OCI-LY1 (cell line): ENCODE measurements at regions not wholly inside any gene's neighbourhood (a gene's known extent, or its start where the extent isn't known, plus 50 kb on each side); places are given as distances from the start of the nearest gene placed in this dataset.

Experiments
- H2AFZ ChIP-seq: fragments of 200-600 bp; sonication (generic), shearing (Covaris generic); 2 replicates; pipeline ENCODE4 v1.6.0; 2014; ENCODE audit warnings: antibody characterized with exemption, mild to moderate bottlenecking, low read length
- H3F3A ChIP-seq: fragments of 200-600 bp; sonication (generic), shearing (Covaris generic); 2 replicates; pipeline ENCODE4 v1.6.0; 2014; ENCODE audit warnings: mild to moderate bottlenecking, antibody characterized with exemption, low read length, moderate library complexity; ENCODE audit not compliant: insufficient read depth
- H3K27ac ChIP-seq: fragments of 200-600 bp; sonication (generic); 2 replicates; pipeline ENCODE4 v1.5.1; 2014; ENCODE audit warnings: low read length, mixed run types, mild to moderate bottlenecking, low read depth; ENCODE audit not compliant: poor library complexity, severe bottlenecking
- H3K27me3 ChIP-seq: fragments of 200-600 bp; sonication (generic); 2 replicates; pipeline ENCODE4 v1.6.0; 2014; ENCODE audit warnings: antibody characterized with exemption, mild to moderate bottlenecking, low read length, moderate library complexity; ENCODE audit not compliant: insufficient read depth
- H3K36me3 ChIP-seq: fragments of 200-600 bp; sonication (generic); 2 replicates; pipeline ENCODE4 v1.6.1; 2014; ENCODE audit warnings: mild to moderate bottlenecking, antibody characterized with exemption, low read length, moderate library complexity, mixed read lengths; ENCODE audit not compliant: insufficient read depth
- H3K4me1 ChIP-seq: fragments of 200-600 bp; sonication (generic); 2 replicates; pipeline ENCODE4 v1.5.1; 2014; ENCODE audit warnings: mild to moderate bottlenecking, low read length, moderate library complexity; ENCODE audit not compliant: insufficient read depth, severe bottlenecking
- H3K4me2 ChIP-seq: fragments of 200-600 bp; sonication (generic), shearing (Covaris generic); 2 replicates; pipeline ENCODE4 v1.6.1; 2014; ENCODE audit warnings: low read length
- H3K4me3 ChIP-seq: fragments of 200-600 bp; sonication (generic); 2 replicates; pipeline ENCODE4 v1.5.1; 2014; ENCODE audit warnings: low read length, low read depth, mild to moderate bottlenecking, mixed read lengths; ENCODE audit not compliant: poor library complexity, severe bottlenecking
- H3K79me2 ChIP-seq: fragments of 200-600 bp; shearing (Covaris generic); 2 replicates; pipeline ENCODE4 v1.6.1; 2016; ENCODE audit warnings: mixed run types, low read length, mixed read lengths; ENCODE audit not compliant: insufficient read depth
- H3K9ac ChIP-seq: fragments of 200-600 bp; sonication (generic), shearing (Covaris generic); 2 replicates; pipeline ENCODE4 v1.6.1; 2014; ENCODE audit warnings: mild to moderate bottlenecking, low read length, mixed read lengths
- H3K9me2 ChIP-seq: fragments of 200-600 bp; sonication (generic), shearing (Covaris generic); 2 replicates; pipeline ENCODE4 v1.6.1; 2014; ENCODE audit warnings: low read depth, mild to moderate bottlenecking, low read length, mixed read lengths
- H3K9me3 ChIP-seq: fragments of 200-600 bp; shearing (Covaris generic); 2 replicates; pipeline ENCODE4 v1.6.1; 2014; ENCODE audit warnings: low read length, mixed read lengths
- H4K20me1 ChIP-seq: fragments of 200-600 bp; sonication (generic), shearing (Covaris generic); 2 replicates; pipeline ENCODE4 v1.6.0; 2016; ENCODE audit warnings: mild to moderate bottlenecking, low read length; ENCODE audit not compliant: insufficient read depth
- CTCF ChIP-seq: fragments of 200-600 bp; sonication (generic), shearing (Covaris generic); IDR thresholded peaks from 2 replicates; pipeline ENCODE4 v1.5.1; 2017; ENCODE audit warnings: mild to moderate bottlenecking, antibody characterized with exemption, low read length, moderate library complexity, mixed read lengths
- EZH2 ChIP-seq: fragments of 200-600 bp; sonication (generic), shearing (Covaris generic); IDR thresholded peaks from 2 replicates; pipeline ENCODE4 v1.8.0; 2017; ENCODE audit warnings: borderline replicate concordance, mixed run types, mild to moderate bottlenecking, antibody characterized with exemption, low read length, moderate library complexity, mixed read lengths

DNA sequence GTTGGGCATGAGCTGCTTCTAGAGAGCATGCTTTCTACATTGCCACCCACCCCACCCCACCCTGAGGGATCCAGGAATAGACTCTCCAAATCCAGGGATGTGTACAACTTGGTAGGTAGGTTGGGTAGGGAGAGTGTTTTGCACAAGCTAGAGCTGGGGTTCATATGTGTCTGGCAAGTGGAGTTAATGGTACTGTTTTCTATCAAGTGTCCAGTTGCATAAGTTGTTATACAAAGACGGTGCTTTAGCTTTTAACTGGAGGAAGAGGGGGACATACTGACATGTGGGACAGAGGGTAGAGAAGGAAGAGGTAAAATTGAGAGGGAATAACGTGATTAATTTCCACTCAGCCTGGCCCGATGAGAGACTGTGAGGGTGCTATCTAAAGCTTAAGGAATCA, 51.0 kb upstream of the TNC start:
- H3K4me3 ChIP-seq = no peak overlapping the region
- no peaks in the 10 kb centered on the region for H3F3A ChIP-seq
- no peaks in the 10 kb centered on the region for H3K9me3 ChIP-seq
- H3K9ac ChIP-seq = no peak overlapping the region
- no peak overlapping the region for H2AFZ ChIP-seq
- no peak overlapping the region for H3K4me2 ChIP-seq
- H3K27ac ChIP-seq = no peak overlapping the region
- H3K9me2 ChIP-seq = no peaks in the 10 kb centered on the region
- no peaks in the 10 kb centered on the region for H3K4me1 ChIP-seq
- no peaks in the 10 kb centered on the region for H3K79me2 ChIP-seq
- H3K36me3 ChIP-seq = no peaks in the 10 kb centered on the region
- TF ChIP-seq EZH2 = no peak
- no peak for TF ChIP-seq CTCF
- H4K20me1 ChIP-seq = no peaks in the 10 kb centered on the region
- H3K27me3 ChIP-seq = no peaks in the 10 kb centered on the region

- Histone ChIP-seq H4K20me1 (no peaks in the 10 kb centered on the region), H3K9ac (no peak overlapping the region), H3K4me2 (no peak overlapping the region), H2AFZ (no peak overlapping the region), H3K9me3 (no peaks in the 10 kb centered on the region), H3K79me2 (no peaks in the 10 kb centered on the region), H3K36me3 (no peaks in the 10 kb centered on the region), H3K4me3 (no peak overlapping the region), H3K9me2 (no peaks in the 10 kb centered on the region), H3F3A (no peaks in the 10 kb centered on the region), H3K27ac (no peak overlapping the region), H3K27me3 (no peaks in the 10 kb centered on the region), H3K4me1 (no peaks in the 10 kb centered on the region)
- TF ChIP-seq CTCF (no peak), EZH2 (no peak)
These were observed 52.6 kb upstream of the TNC start for GRCh38 chr9:115170358-115171073.

DNA sequence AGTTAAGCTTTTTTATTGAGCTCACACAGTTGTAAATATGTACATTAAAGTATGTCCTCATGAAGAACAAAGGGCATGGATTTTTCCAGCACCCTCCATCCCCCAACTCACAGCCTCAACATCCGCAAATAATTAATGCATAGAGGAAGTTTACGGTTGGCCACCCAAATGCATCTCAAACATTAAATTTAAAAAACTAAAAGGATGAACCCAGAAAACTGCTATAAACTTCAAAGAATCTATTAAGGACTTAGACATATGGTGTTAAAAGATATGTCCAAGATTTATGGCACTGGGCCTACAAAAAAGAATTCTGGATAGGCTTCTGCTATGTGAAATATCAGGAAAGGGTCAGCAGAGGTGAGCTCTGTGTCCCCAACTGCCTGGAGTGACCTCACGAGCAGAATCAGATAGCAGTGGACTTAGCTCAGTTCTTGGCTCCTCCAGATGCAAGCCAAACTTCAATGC, 54.0 kb upstream of the TNC start:
- no peaks in the 10 kb centered on the region for H3K79me2 ChIP-seq
- no peak overlapping the region for H3K4me3 ChIP-seq
- H3K4me1 ChIP-seq = no peaks in the 10 kb centered on the region
- H3K27me3 ChIP-seq = no peaks in the 10 kb centered on the region
- no peak overlapping the region for H3K27ac ChIP-seq
- H3K4me2 ChIP-seq = no peak overlapping the region
- H4K20me1 ChIP-seq = no peaks in the 10 kb centered on the region
- no peaks in the 10 kb centered on the region for H3K36me3 ChIP-seq
- TF ChIP-seq EZH2 (no peak), CTCF (no peak)
- no peak overlapping the region for H2AFZ ChIP-seq
- H3F3A ChIP-seq = no peaks in the 10 kb centered on the region
- H3K9me2 ChIP-seq = no peaks in the 10 kb centered on the region
- H3K9ac ChIP-seq = no peak overlapping the region
- H3K9me3 ChIP-seq = no peaks in the 10 kb centered on the region
